NT2/D1 (cell line): ENCODE measurements at regions not wholly inside any gene's neighbourhood (a gene's known extent, or its start where the extent isn't known, plus 50 kb on each side); places are given as distances from the start of the nearest gene placed in this dataset.
"Not testable (repeated sequence)": the region's sequence is repeated elsewhere in the genome, so short reads cannot be mapped to it uniquely, and the experiment has no call there.

Experiments used
- DNase-seq: peaks from one replicate; pipeline ENCODE4 v3.0.0-alpha.2; 2011; ENCODE audit warnings: low read depth, low spot score
- H3K27me3 ChIP-seq: 2 replicates; pipeline ENCODE4 v1.6.0; 2011; ENCODE audit warnings: mild to moderate bottlenecking; ENCODE audit not compliant: insufficient read length, insufficient read depth
- H3K36me3 ChIP-seq: 2 replicates; pipeline ENCODE4 v1.6.1; 2011; ENCODE audit warnings: mild to moderate bottlenecking, low read length, mixed read lengths; ENCODE audit not compliant: insufficient read depth, insufficient read length
- H3K4me1 ChIP-seq: 2 replicates; pipeline ENCODE4 v1.5.1; 2011; ENCODE audit not compliant: insufficient read depth, insufficient read length
- H3K4me3 ChIP-seq: 2 replicates; pipeline ENCODE4 v1.5.1; 2011; ENCODE audit warnings: low read depth; ENCODE audit not compliant: insufficient read length
- H3K9ac ChIP-seq: 2 replicates; pipeline ENCODE4 v1.6.0; 2011; ENCODE audit warnings: low read depth; ENCODE audit not compliant: insufficient read length
- H3K9me3 ChIP-seq: 2 replicates; pipeline ENCODE4 v1.5.1; 2011; ENCODE audit warnings: mild to moderate bottlenecking, low read length; ENCODE audit not compliant: insufficient read depth
- SUZ12 ChIP-seq: IDR thresholded peaks from 2 replicates; pipeline ENCODE4 v1.6.1; 2011; ENCODE audit not compliant: insufficient read length, insufficient read depth; ENCODE audit errors: extremely low read depth
- YY1 ChIP-seq: IDR thresholded peaks from 2 replicates; pipeline ENCODE4 v1.6.1; 2011; ENCODE audit not compliant: insufficient read length, insufficient read depth
- ZNF274 ChIP-seq: IDR thresholded peaks from 2 replicates; pipeline ENCODE4 v1.6.1; 2011; ENCODE audit warnings: mild to moderate bottlenecking, low read depth, low read length

GRCh38 chr3:130828948-130829947, 64.6 kb upstream of the ATP2C1 start:
- Histone ChIP-seq H3K27me3 (no peaks in the 10 kb centered on the region), H3K4me3 (no peak overlapping the region), H3K9me3 (no peaks in the 10 kb centered on the region), H3K9ac (no peak overlapping the region), H3K36me3 (no peaks in the 10 kb centered on the region), H3K4me1 (no peaks in the 10 kb centered on the region)
- no peak for TF ChIP-seq ZNF274
- no peak for TF ChIP-seq SUZ12
- no peak for TF ChIP-seq YY1
- peak; percentile 25 for DNase-seq

DNA sequence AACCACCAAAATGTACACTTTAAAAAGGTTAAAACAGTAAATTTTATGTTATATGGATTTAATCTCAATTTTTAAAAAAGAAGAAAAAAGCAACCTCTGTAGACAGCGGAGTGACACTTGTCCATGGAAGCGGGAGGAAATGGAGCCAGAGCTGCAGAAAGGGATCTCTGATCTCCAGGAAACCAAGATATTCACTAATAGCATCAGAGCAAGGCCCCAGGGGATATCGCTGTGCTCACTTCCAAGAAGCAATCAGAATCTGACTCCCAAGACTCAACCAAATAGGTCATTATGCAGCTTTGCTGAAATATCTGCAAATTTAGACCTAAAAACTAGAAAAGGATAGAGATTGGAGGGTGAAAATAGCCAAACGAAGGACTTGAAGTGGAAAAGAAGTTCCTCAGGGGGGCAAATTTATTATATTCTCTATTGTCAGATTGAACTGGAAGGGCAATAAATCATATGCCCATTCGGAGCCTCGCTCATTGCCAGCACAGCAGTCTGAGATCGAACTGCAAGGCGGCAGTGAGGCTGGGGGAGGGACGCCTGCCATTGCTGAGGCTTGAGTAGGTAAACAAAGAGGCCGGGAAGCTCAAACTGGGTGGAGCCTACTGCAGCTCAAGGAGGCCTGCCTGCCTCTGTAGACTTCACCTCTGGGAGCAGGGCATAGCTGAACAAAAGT, 62.0 kb upstream of the ATP2C1 start:
- Histone ChIP-seq H3K27me3 (no peaks in the 10 kb centered on the region), H3K9me3 (no peaks in the 10 kb centered on the region), H3K4me3 (no peak overlapping the region), H3K9ac (peak overlapping the region; percentile 33), H3K36me3 (no peaks in the 10 kb centered on the region), H3K4me1 (no peaks in the 10 kb centered on the region)
- no peak for DNase-seq
- no peak for TF ChIP-seq SUZ12
- no peak for TF ChIP-seq ZNF274
- no peak for TF ChIP-seq YY1

- H3K4me3 ChIP-seq, H3K9me3 ChIP-seq, H3K4me1 ChIP-seq, DNase-seq, H3K9ac ChIP-seq, H3K27me3 ChIP-seq, H3K36me3 ChIP-seq: not testable (repeated sequence)
Observed at GRCh38 chr3:130832401-130832746, 61.5 kb upstream of the ATP2C1 start.

DNA sequence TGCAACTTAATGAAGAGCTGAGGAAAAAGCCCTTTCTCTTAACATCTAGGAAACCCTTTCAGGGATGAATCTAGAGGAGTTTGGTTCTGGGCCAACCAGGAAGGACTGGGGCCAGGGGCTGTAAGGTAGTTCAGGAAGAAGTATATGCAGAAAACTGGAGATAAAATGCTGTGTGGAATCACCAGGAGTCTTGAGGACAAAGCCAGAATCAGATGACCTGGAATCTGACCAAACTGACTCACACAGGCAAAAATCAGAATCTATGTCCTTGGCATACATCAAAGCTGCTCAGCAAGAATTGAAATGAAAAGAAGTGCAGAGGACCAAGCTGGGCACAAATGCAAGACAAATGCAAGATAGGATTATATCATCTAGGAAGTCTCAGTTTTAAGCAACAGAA, 59.4 kb upstream of the ATP2C1 start:
- no peak for TF ChIP-seq YY1
- TF ChIP-seq ZNF274: no peak
- no peak for TF ChIP-seq SUZ12
- Histone ChIP-seq H3K4me3 (no peak overlapping the region), H3K4me1 (no peaks in the 10 kb centered on the region), H3K9ac (no peak overlapping the region), H3K36me3 (no peaks in the 10 kb centered on the region), H3K27me3 (no peaks in the 10 kb centered on the region), H3K9me3 (no peaks in the 10 kb centered on the region)
- DNase-seq: no peak

DNA sequence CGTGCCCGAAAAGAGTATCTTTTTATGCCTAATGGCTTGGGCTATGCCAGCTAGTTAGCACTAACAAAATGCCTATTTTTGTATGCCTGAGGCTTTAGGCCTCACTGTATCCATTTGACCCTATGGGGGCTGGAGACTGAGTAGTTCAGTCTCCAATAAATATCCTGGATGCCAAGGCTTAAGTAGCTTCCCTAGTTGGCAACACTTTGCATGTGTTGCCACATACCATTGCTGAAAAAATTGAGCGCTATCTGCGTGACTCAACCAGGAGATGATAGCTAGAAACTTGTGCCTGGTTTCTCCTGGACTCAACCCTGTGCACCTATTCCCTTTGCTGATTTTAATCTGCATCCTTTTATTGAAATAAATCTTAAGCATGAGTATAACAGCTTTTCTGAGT, 58.4 kb upstream of the ATP2C1 start:
- H3K27me3 ChIP-seq: no peaks in the 10 kb centered on the region
- TF ChIP-seq SUZ12: no peak
- TF ChIP-seq YY1: no peak
- H3K4me3 ChIP-seq: no peak overlapping the region
- no peaks in the 10 kb centered on the region for H3K9me3 ChIP-seq
- no peaks in the 10 kb centered on the region for H3K4me1 ChIP-seq
- H3K36me3 ChIP-seq: no peaks in the 10 kb centered on the region
- no peak overlapping the region for H3K9ac ChIP-seq
- no peak for DNase-seq

- no peak for TF ChIP-seq YY1
- TF ChIP-seq ZNF274: no peak
- TF ChIP-seq SUZ12: no peak
Observed at GRCh38 chr3:130838898-130839600, 54.8 kb upstream of the ATP2C1 start.

DNA sequence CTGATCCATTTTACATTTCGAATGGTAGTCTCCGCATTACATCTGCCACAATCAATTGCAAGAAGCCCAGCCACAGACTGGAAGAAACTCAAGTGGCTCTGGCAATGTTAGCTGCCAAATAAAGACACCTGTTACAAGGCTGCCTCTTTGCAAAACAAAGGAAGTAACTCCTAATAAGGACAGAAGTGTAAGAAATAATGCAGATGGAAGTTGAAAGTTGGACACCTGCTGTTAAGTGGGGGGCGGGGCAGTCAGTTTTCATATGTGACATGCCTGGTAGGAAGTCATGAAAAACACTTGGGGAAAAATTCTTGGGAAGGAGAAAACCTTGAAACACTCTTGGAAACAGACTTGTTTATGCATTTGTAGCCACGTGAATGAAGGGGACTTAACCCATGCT, 54.1 kb upstream of the ATP2C1 start:
- Histone ChIP-seq H3K4me3 (no peak overlapping the region), H3K27me3 (no peaks in the 10 kb centered on the region), H3K9ac (no peak overlapping the region), H3K4me1 (no peaks in the 10 kb centered on the region), H3K36me3 (no peaks in the 10 kb centered on the region), H3K9me3 (no peaks in the 10 kb centered on the region)
- no peak for TF ChIP-seq ZNF274
- TF ChIP-seq YY1: no peak
- no peak for TF ChIP-seq SUZ12
- DNase-seq: no peak

More at GRCh38 chr3:130838898-130839600, 54.8 kb upstream of the ATP2C1 start:
- Histone ChIP-seq H3K9ac (no peak overlapping the region), H3K27me3 (no peaks in the 10 kb centered on the region), H3K9me3 (no peaks in the 10 kb centered on the region), H3K4me1 (no peaks in the 10 kb centered on the region), H3K4me3 (no peak overlapping the region), H3K36me3 (no peaks in the 10 kb centered on the region)
- no peak for DNase-seq
